ACHN (cell line): ENCODE measurements at regions not wholly inside any gene's neighbourhood (a gene's known extent, or its start where the extent isn't known, plus 50 kb on each side); places are given as distances from the start of the nearest gene placed in this dataset.
"Not testable (repeated sequence)": the region's sequence is repeated elsewhere in the genome, so short reads cannot be mapped to it uniquely, and the experiment has no call there.

Experiments
- DNase-seq: peaks from one replicate; pipeline ENCODE4 v3.0.0-alpha.2; 2015
- in situ Hi-C: cut with HindIII; loops from 2 replicates; pipeline ENCODE4 v1.10.0; 2017; ENCODE audit warnings: low sequenced_read_pairs, low pct_ligation_motif_present, low pct_unique_long_range_greater_than_20kb

- in situ Hi-C loops, result no loop called here
- DNase-seq, result no peak
Measured at GRCh38 chr13:23074075-23074828, 106.5 kb upstream of the SGCG start.

DNA sequence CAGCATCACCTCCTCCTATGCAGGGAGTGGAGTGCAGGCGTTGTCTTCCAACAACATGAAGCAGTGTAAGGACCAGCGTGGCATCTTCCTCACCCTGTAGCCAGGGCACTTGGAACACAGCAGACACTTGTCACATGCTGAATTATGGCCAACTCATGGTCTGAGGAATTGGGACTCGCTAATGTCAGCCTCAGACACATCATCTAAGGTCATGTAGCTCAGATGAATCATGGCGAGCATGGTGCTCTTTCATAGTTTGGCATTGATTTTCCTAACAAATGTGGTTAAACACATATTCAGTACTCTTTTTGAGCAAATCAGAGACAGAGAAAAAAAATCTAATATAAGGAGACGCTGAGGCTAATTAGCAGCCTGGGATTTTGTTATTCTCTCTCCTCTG, 99.6 kb upstream of the SGCG start:
- in situ Hi-C loops, result no loop called here

GRCh38 chr13:23081901-23082300, 98.9 kb upstream of the SGCG start:
- in situ Hi-C loops, result no loop called here
- DNase-seq, result no peak

More for the DNA sequence above, 99.6 kb upstream of the SGCG start:
- no peak for DNase-seq

DNA sequence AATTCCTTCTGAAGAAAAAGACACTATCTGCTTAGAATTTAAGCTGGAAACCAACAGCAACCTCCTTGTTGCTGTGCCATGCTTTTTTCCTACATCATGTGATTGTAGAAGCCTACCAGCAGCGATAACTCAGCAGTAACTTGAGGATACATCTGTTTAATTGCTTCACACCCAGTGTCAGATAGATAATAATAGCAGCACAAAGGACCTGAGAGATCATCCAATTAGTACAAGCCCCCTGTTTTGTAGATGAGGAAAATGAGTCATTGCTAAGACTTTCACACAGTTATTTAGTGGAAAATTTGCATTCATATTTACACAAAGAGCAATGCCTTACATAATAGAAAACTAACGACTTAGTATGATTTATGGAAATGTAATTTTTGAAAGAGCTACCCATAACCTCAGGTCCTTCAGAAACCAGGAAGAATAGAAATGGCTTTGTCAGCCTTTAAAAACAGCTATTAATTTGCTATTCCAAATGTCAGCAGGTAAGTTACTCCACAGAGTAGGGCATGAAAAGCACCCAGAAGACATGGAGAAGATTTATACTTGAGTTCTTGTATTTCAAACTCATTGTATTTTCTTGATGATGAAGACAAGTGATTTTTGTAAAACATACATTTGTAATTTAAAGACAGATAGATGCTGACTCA, 93.7 kb upstream of the SGCG start:
- no peak for DNase-seq
- in situ Hi-C loops, result no loop called here

DNA sequence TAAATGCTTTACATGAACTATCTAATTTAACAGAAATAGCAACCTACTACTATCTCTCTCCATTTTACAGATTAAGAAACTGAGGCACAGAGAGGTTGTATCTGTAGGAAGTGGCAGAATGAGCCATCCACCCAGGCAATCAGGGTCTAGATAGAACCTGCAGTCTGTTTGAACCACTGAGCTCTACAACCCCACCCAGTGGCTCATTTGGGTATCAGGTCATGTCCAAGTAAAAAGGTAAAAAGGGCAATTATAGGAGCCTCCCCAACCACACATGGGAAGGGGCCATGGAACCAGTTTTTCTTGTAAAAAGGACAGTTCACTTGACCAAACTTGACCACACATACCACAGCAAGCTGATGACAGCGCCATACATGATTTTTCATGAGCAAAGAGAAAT, 92.9 kb upstream of the SGCG start:
- DNase-seq, result peak; percentile 38
- in situ Hi-C loops, result no loop called here

- no peak for DNase-seq
- in situ Hi-C loops, result no loop called here
Measured at GRCh38 chr13:23098161-23098907, 82.4 kb upstream of the SGCG start.

- DNase-seq, result no peak
- in situ Hi-C loops, result no loop called here
Measured at GRCh38 chr13:23105051-23105450, 75.7 kb upstream of the SGCG start.

DNA sequence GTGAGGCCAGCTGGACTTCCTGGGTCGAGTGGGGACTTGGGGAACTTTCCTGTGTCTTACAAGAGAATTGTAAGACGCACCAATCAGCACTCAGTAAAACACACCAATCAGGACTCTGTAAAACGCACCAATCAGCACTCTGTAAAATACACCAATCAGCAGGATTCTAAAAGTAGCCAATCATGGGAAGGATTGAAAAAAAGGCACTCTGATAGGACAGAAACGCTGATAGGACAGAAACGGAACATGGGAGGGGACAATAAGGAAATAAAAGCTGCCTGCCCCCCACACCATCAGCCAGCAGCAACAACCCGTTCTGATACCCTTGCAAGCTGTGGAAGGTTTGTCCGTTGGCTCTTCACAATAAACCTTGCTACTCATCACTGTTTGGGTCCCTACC, 73.1 kb upstream of the SGCG start:
- in situ Hi-C loops, result no loop called here
- DNase-seq, result no peak

DNA sequence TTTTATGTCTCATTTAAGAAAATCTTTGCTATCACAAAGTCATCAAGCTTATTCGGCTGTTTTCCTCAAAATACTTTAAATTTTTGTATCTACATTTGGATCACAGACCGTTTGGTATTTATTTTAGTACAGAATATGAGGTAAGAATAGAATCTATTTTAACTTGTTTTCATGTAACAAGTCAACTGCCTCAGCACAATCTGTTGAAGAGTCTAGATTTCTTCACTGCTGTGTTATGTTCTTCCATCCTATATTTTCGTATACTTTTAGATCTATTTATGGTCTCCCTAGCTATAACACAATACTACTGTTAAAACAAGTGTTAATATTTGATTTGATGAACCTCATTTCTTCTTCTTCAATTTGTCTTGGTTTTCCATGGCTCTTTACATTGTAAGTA, 61.6 kb upstream of the SGCG start:
- in situ Hi-C loops, result no loop called here
- no peak for DNase-seq

- in situ Hi-C loops, DNase-seq: not testable (repeated sequence)
Measured at GRCh38 chr13:23127540-23127939, 53.2 kb upstream of the SGCG start.

DNA sequence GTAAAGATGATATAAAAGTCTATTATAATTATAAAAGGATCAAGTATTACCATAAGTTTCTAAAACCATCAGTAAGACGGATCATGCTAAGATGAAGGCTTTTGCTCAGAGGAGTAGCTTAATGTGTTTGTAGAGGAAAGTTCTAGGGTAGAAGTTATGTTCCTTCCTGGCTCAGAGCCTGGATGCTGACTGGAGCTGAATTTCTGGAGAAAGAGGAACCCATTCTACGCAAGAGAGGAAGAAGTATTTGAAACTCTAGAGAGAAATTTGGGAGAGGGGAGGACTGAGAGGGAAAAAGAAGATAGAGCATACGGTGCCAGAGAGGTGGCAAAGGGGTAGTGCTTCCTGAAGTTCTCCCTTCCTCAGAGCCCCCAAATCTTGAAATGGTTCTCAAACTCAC, 51.4 kb upstream of the SGCG start:
- in situ Hi-C loops, result no loop called here
- DNase-seq, result no peak
